NCI-H524 treated with DMSO at 0.1 percent for 48 hours (cell line): ENCODE measurements at regions not wholly inside any gene's neighbourhood (a gene's known extent, or its start where the extent isn't known, plus 50 kb on each side); places are given as distances from the start of the nearest gene placed in this dataset.

ENCODE experiments used
- DNase-seq: peaks from one replicate; lab custom pipeline; 2025; lab: John Stamatoyannopoulos, UW

DNA sequence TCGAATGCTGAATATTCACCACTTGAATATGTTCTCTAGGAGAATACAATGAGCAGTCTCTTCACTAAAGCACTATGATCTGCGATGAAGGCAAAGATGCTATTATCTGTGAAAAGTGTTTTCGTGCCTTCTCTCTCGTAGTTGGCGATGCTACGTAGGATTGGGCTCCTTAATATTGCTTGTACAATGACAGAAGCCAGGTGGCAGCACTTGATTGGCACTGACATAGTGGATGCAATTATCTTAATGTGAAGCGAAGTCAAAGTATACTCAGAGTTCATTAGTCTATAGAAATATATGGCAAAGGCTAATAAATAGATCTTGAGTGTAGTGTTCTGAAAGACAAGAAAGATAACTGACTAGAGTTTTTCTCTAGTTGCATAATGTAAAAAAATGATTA lies 1135.7 kb upstream of the AGA start:
- no peak for DNase-seq

DNA sequence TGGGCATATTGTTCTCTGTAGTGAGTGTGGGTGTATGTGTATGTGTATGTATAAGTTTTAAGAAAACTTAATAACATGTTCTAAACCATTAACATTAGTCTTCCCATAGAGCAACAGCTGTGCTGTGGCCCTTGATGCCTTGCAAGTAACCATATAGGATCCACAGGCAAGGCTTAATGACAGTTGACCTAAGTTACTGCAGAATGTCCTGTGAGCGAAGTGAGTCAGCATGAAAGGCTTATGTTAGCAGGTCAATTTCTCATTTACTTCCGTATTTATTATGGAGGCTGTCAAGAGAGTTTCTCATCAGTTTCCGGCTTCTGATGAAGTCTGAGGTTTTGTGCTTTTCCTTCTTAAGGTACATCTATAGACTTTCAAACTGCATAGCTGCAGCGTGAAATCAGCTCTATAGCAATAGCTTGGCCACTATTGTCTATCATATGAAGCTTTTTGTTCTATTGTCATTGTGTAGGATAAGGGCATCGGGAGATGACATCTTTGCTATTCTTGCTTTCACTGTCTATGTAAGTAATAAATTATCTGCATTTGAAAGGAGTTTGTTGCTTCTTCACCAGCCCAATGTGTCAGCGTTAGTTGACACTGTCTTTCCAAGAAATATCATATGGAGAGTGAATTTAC lies 1153.4 kb upstream of the AGA start:
- no peak for DNase-seq

DNA sequence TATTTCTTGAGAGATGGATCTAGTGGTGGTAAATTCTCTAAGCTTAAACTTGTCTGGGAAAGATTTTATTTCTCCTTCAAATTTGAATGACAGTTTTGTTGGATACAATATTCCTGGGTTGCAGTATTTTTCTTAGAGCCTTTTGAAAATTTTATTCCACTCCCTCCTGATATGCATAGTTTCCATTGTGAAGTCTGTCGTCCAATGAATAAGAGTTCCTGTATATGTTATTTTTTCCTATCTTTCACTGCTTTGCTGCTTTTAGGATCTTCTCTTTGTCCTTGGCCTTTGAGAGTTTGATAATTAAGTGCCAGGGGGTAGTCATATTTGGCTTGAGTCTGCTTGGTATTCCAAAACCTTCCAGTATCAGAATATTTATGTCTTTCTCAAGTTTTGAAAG lies 1156.4 kb upstream of the AGA start:
- no peak for DNase-seq

DNA sequence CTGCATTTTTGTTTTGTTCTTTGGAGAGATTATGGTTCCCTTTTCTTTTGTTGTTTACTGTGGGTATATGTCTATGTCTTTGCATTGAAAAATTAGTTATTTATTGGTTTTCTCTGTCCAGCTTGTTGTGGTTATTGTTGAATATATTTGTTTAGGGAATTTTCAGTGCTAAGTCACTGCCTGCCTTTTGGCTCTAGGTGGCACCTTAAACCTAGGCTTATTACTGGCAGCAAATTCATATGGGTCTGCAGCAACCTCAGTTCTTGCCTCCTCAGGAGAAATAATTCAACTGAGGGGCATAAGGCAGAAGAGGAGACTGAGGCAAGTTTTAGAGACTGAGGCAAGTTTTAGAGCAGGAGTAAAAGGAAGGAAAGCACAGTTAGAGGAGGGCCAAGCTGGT lies 1157.3 kb upstream of the AGA start:
- DNase-seq = no peak

DNA sequence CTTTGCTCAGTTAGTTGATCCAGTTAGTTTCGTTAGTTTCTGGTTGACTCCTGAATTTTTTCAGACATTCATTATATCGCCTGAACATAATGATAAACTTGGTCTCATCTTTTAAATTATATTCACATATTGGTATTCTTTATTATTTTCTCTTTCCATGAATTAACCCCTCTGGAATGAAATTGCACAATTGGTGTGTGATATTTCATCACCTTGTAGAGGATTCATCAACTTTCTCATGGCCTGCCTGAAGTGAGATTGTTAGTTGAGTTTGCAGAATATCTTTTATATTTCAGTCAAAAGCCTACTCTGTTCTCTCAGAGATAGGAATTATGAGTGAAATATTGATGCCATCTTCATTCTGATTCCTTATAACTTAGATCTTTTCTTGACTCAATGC lies 1160.6 kb upstream of the AGA start:
- DNase-seq = no peak

DNA sequence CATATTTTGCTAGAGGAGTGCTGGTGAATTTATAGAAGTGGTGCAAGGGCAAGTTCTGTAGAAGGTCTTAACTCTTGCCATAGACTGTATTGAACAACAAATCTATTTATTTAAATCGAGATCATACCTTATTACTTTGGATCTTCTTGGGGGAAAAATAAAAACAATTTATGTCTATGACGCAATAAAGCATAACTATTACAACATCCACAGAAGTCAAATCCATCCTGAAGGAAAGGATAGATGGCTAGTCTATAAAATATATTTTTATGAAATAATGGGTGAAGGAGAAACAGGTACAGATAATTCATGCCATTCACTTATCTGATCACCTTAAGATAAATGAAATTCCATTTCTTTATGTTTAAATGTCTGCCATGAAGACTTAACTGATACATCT lies 1168.8 kb upstream of the AGA start:
- DNase-seq = no peak

DNA sequence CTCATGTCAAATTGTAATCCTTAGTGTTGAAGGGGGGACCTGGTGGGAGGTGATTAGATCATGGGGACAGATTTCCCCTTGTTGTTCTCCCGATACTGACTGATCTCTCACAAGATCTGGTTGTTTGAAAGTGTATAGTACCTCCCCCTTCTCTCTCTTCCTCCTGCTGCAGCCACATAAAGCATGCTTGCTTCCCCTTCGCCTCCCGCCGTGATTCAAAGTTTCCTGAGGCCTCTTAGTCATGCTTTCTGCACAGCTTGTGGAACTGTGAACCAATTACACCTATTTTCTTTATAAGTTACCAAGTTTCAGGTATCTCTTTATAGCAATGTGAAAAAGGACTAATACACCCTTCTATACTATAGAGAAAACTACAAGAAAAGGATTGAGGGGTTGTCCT lies 1170.5 kb upstream of the AGA start:
- no peak for DNase-seq

DNA sequence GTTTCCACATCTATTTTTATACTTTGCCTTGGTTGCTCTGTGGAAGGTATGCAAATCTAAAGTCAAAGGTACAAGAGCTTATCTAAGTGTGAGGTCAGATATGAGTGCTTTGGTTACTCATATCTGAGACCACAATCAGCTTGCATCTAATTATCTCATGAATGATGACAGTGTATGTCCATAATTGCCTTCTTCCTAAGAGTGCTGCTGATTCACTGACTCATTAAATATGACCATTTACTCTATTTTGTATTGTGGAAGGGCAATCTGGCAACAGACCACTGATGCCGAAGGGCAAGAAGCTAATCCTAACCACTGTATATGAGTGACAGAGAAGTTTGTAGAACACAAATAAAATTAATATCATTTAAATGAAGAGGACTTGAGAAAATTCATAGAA lies 1190.2 kb upstream of the AGA start:
- no peak for DNase-seq

DNA sequence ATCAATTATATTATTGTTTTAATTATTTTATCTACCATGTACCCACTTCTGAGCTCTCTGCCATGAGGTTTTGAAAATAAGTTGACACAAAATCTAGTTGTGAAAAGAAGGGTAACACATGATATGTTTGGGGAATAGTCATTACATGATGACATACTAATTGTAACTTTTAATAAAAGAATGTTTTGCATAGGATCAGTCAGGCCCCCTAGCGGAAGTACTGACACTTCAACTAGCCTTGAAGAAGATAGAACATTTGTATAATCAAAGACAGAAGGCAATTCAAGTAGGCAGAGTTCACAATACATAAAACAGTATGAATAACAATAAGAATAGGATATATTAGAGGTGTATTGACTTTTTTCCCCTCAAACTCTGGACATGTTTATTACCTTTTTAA lies 1191.0 kb upstream of the AGA start:
- no peak for DNase-seq

DNA sequence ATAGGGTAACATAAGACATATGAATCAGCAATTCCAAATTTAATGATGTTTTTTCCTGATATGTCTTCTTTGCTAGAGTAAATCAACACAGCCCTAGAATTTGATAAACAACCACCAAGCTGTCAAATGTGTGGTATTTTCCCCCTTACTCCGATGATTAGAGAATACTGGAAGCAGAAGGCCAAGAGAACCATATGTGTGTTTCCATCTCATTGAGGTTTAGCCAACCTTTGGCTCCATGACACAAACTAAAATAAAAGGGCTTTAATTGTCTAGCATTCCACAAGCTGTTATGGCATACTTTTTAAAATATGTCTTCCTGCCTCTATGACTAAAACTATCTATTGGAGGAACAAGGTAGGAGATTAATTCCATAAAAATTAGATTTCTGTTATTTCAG lies 1222.4 kb upstream of the AGA start:
- DNase-seq = no peak

DNA sequence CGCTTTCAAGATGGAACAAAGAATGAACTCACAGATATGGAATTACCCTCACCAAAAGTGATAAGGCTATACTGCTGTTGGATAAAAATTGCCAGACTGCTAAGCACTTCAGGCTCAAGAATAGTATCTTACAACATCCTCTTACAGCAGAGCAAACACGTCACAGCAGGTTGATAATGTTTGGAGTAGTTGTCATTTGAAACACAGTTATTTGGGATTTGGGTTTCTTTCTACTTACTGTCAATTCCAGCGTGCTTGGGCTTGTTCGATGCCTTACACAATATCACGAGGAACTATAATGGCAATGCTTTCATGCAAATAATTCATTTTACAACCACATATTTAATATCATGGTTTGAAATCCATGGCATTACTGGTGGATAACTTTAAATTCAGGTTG lies 1223.7 kb upstream of the AGA start:
- no peak for DNase-seq

DNA sequence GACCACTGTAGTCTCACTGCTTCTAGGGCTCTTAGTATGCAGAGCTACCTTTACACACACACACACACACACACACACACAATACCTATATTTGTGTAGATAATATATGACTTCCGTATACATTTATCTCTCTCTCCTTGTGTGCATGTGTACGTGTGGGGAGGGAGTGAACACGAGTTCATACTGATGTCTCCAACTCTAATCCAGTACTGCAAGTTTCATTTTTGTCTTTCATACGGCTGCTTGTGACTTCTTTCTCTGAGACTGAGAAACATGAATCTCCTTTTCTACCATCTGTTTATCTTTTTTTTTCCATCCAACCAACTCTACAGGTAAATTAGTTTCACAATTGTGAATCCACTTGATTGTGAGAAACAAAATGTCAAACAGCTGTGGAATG lies 1229.5 kb upstream of the AGA start:
- DNase-seq = no peak

DNA sequence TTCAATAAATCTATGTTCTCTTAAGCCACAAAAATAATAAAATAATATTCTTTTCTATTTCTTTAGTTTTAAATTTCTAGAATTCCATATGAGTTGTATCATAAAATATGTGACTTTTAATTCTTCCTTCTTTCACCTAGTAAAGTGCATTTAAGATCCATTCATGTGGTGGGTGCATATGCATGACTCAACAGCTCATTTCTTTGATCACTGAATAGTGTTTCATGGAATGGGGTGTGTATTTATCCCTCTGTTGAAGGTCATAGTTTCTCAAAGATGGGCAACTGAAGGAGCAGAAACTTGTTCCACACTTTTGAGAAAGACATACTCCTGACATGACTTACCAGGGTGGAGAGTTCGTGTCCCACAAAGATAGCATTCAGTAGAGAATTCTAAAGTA lies 1230.3 kb upstream of the AGA start:
- DNase-seq = no peak

DNA sequence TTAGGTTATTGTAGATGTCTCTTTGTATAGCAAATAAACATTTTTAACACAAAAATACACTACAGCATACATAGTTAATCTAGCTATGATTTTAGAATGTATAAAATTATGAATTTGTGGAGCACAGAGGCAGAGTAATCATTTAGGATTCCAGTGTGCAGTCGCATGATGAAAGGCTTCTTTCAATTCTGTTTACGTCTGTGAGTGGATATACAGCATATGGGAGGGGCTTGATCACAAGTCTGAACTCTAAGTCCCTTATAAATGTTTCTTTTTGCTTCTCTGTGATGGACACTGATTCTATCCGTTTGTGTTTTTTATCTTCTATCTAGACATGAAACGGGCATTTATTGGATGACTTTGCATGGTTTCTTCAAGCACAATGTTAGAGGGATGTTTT lies 1239.6 kb upstream of the AGA start:
- DNase-seq = no peak

DNA sequence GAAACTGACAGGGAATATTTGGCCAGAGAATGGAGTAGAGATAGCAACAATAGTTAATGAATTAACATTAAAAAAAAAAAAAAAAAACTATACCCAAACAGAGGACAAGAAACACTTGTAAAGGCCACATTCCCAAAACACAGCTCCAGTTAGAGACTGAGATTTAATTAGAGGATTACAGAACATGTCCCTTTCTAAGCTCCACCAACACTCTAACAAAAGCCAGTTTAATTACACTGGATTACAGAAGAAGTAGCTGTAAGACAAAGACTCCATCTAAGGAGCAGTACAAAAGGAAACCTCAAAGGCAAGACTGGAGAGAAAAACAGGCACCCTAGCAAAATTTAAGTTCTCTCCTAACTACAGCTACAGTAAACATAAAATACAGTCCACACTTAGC lies 1247.7 kb upstream of the AGA start:
- no peak for DNase-seq

DNA sequence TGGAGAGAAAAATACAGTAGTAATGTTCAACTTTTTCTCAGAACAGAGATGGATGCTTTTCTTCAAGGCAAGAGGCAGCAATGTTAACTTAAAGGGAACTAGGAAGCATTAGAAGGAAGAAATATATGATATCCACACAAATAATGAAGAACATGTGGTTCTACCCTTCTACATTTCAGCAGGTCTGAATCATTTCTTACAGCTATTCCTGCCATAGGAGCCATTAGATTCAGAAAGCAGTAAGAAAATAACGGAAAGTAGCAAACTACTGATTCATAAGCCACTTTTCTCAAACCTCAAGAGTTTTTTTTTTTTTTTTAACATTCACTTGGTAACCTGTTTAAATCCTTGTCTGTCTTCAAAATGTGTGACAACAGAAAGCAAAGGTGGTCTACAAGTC lies 1251.6 kb upstream of the AGA start:
- no peak for DNase-seq

DNA sequence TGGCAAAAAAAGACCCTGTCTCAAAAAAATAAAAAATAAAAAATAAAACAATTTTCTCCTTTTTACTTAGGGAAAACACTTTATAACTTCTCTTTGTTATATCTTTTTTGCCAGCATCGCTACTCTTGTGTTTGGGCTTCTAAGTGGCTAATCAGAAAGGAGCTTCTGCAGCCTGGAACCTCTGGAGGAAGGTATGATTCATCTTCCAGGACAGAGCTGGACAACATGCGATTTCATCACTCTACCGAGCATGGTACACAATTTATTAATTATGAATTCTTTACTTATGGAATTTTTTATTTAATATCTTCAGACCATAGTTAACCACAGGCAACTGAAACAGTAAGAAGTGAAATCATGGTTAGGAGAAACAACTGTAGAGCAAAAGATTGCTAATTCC lies 1254.3 kb upstream of the AGA start:
- DNase-seq = no peak

DNA sequence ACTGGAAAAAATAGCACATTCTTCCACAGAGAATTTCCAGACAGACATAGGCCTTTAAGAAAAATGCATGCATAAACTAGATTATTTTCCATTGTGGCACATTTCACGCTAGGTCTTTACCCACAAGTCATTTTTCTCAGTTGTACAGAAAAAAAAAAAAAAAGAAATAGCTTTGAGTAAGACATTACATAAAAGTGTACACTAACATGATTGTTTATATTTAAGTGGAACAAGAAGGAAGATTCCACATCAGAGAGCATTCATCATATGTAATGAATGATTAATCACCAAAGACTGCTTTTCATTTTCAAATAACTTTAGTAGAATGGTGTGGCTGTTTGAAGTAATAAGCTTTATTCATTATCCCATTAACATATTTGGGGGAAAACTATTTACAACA lies 1270.2 kb upstream of the AGA start:
- no peak for DNase-seq

DNA sequence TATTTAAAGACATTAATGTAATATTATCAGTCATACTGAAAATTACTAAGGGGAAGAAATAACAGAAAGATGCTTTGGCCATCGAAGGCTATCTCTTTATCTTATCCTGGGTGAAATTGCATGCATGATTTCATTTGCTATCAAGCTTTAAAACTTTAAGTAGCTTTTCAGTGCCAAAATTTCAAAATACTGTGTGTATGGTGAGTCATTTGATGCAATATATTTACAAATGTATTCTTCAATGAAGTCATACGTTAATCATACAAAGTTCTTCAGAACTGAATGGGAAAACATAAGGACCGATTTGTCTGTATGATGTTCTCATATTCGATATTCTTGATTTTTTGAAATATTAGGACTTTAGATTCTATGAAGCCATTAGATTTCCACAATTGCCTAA lies 1295.8 kb upstream of the AGA start:
- DNase-seq = no peak

DNA sequence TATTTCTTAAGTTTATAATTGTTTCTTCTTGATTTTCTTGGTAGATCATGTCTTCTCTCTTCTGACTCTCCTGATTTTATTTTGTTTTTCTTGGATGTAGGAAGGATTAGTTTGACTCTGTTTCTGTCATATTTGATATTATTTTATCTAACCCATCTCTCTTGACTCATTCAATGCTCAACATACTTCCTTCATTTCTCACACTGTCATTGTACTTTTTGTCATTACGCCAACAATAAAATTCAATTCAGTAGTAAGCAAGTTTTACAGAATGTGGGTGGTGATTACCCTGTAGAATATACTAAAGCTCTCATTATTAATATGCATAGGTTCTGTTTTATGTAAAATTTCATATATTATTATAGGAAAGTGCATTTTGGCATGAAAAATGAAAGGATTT lies 1303.0 kb upstream of the AGA start:
- DNase-seq = no peak

DNA sequence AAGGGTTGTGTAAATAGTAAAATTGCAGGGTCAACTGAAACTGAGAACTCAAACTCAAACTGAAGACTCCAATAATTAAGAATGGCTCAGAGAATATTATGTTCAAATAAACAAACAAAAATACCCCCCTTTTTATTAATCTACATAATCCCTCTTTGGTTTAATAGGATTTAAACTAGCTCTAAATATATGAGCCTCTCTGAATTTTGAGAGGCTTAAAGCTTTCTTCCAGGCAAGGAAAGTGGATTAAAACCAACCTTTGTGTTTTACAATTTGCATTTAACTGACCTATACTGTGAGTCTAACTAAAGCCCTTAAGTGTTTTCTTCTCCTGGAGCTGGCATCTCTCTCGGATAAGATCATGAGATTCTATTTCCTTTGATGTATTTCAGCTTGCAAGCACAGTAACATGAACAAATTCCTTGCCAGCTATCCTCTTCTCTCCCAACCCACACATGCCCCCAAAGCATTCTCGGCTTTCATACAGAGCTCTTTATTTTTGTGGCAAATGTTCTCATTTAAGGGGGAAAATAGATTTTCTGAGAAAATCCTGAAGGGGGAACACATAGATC lies 1310.8 kb upstream of the AGA start:
- DNase-seq = peak; percentile 70

DNA sequence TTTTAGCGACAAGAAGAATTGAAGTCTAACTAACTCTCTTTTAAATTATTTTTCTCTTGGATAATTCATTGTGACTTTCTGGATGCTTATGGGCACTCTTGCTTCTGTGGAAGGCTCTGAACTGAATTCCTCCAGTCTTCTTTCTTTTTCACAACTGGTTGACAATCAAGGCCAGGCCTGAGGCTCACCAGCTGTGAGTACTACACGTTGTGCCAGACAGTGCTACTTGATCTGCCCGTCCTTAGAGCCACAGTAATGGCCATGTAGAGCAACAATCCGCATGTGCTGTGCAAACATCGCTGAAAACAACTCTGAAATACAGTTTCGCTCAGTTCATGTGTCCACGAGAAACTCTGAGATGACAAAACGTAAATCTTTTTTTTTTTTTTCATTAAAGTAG lies 1336.3 kb upstream of the AGA start:
- no peak for DNase-seq

DNA sequence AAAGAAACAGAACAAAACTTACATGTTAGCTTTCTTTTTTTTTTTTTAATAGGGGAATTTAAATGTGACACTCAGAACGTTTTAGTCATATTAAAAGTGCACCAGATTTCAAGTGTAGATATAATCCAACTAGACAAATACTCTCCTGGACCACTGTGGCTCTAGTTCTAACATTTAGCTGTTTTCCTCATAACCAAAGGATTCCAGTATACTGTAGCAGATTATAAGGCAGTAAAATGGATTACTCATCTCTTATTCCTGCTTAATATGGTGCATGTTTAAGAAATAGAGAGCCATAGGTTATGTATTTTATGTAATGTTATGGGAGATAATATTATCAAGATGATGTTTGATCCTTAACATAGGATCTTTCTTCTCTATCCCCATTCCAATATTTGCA lies 1339.5 kb upstream of the AGA start:
- DNase-seq = no peak

DNA sequence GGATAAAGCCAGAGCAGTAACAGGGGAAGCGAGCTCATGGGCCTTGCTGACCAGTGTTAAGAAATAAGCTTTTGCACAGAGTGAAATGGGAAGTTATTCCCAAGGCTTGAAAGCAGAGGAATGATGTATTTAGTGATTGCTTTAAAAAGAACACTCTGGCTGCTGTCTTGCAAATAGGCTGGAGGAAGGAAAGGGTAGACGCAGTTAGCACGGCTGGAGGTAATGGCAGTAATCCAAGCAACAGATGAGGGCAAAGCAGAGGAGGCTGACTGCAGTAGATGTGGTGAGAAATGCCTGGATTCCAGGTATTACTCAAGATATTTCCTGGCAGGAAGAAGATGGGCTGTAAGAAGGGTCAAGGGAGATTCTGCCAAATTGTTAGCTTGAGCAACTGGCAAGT lies 1342.3 kb upstream of the AGA start:
- no peak for DNase-seq

DNA sequence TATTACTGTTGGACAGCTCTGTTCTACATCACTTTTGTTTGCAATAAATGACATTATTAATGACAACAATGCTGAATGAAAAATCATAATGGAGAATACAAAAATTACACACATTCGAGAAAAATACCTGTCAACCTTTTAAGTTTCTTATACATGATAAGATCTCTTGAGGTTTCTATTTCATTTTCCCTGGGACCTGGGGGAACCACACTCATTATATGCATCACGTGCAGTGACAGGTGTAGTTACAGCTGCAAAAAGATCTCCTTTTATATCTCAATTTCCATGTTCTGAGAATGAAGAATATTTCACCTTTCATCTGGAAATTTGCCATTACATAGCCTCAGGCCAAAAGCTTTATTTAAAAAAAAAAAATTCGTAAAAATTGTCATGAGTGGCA lies 1347.0 kb upstream of the AGA start:
- DNase-seq = no peak
